Liver (tissue), 8 donors: ENCODE measurements at regions not wholly inside any gene's neighbourhood (a gene's known extent, or its start where the extent isn't known, plus 50 kb on each side); places are given as distances from the start of the nearest gene placed in this dataset.

ENCODE experiments used
- DNase-seq: peaks from one replicate; pipeline ENCODE4 v3.0.0-alpha.2; 2017; ENCODE audit warnings: low spot score
- H3K27ac ChIP-seq, 2 donors: one replicate each; pipeline ENCODE4 v1.7.0; 2013; ENCODE audit warnings: inconsistent platforms in 2 of 2, low read length in 2 of 2, control low read depth in 1 of 2, low read depth in 1 of 2, mild to moderate bottlenecking in 1 of 2
- H3K27me3 ChIP-seq, 4 donors: one replicate each; pipeline versions ENCODE4 v1.6.1 to v1.7.0; 2013; ENCODE audit warnings: low read length in 3 of 4, inconsistent platforms in 1 of 4, mild to moderate bottlenecking in 1 of 4, moderate library complexity in 1 of 4; ENCODE audit not compliant: control insufficient read depth in 4 of 4, insufficient read depth in 4 of 4
- H3K36me3 ChIP-seq, 4 donors: one replicate each; pipeline versions ENCODE4 v1.6.1 to v1.7.0; 2013; ENCODE audit warnings: low read length in 3 of 4, mild to moderate bottlenecking in 3 of 4, low read depth in 1 of 4, moderate library complexity in 1 of 4; ENCODE audit not compliant: control insufficient read depth in 4 of 4, insufficient read depth in 3 of 4
- H3K4me1 ChIP-seq, 4 donors: one replicate each; pipeline versions ENCODE4 v1.6.1 to v1.7.0; 2013; ENCODE audit warnings: low read length in 3 of 4, mild to moderate bottlenecking in 3 of 4, moderate library complexity in 1 of 4; ENCODE audit not compliant: control insufficient read depth in 4 of 4, insufficient read depth in 4 of 4
- H3K4me3 ChIP-seq, 3 donors: one replicate each; pipeline versions ENCODE4 v1.6.1 to v1.7.0; 2013; ENCODE audit warnings: low read length in 3 of 3, control low read depth in 1 of 3, low read depth in 1 of 3, mild to moderate bottlenecking in 1 of 3
- H3K9ac ChIP-seq, 2 donors: one replicate each; pipeline ENCODE4 v1.7.0; 2013; ENCODE audit warnings: low read length in 2 of 2, mild to moderate bottlenecking in 2 of 2, moderate library complexity in 2 of 2, control low read depth in 1 of 2, low read depth in 1 of 2
- H3K9me3 ChIP-seq, 4 donors: one replicate each; pipeline versions ENCODE4 v1.6.1 to v1.7.0; 2013; ENCODE audit warnings: low read length in 3 of 4; ENCODE audit not compliant: control insufficient read depth in 4 of 4
- ATF3 ChIP-seq: IDR thresholded peaks from 2 replicates; pipeline ENCODE4 v1.6.1; 2016; ENCODE audit warnings: antibody characterized with exemption
- CTCF ChIP-seq: fragments of 150-350 bp; IDR thresholded peaks from 2 replicates; pipeline ENCODE4 v1.5.1; 2017; ENCODE audit warnings: improper control_type of control experiment, low read depth, low read length; ENCODE audit not compliant: missing input control
- EGR1 ChIP-seq, 2 donors: IDR thresholded peaks; 2 replicates each; pipeline ENCODE4 v1.6.1; 2016 to 2018; ENCODE audit warnings: antibody characterized with exemption in 2 of 2, low read depth in 2 of 2
- FOXA1 ChIP-seq: IDR thresholded peaks from 2 replicates; pipeline ENCODE4 v1.6.1; 2016; ENCODE audit warnings: antibody characterized with exemption
- FOXA2 ChIP-seq: IDR thresholded peaks from 2 replicates; pipeline ENCODE4 v1.6.1; 2016; ENCODE audit warnings: antibody characterized with exemption
- GABPA ChIP-seq, 2 donors: IDR thresholded peaks in 1 of 2; conservative IDR thresholded peaks in 1 of 2; 2 replicates each; pipeline ENCODE4 v1.6.1; 2016; ENCODE audit warnings: antibody characterized with exemption in 2 of 2, mild to moderate bottlenecking in 1 of 2, moderate library complexity in 1 of 2
- HNF4A ChIP-seq, 2 donors: conservative IDR thresholded peaks; 2 replicates each; pipeline ENCODE4 v1.6.1; 2016; ENCODE audit warnings: antibody characterized with exemption in 2 of 2, mild to moderate bottlenecking in 2 of 2
- HNF4G ChIP-seq: IDR thresholded peaks from 2 replicates; pipeline ENCODE4 v1.6.1; 2016; ENCODE audit warnings: antibody characterized with exemption
- MAX ChIP-seq: IDR thresholded peaks from 2 replicates; pipeline ENCODE4 v1.6.1; 2016; ENCODE audit warnings: antibody characterized with exemption
- NR2F2 ChIP-seq: IDR thresholded peaks from 2 replicates; pipeline ENCODE4 v1.6.1; 2016; ENCODE audit warnings: antibody characterized with exemption
- RAD21 ChIP-seq, 2 donors: IDR thresholded peaks; 2 replicates each; pipeline ENCODE4 v1.6.1; 2016; ENCODE audit warnings: antibody characterized with exemption in 2 of 2, mild to moderate bottlenecking in 2 of 2
- REST ChIP-seq: IDR thresholded peaks from 2 replicates; pipeline ENCODE4 v1.6.1; 2016; ENCODE audit warnings: antibody characterized with exemption, mild to moderate bottlenecking
- RXRA ChIP-seq, 2 donors: IDR thresholded peaks; 2 replicates each; pipeline ENCODE4 v1.6.1; 2017 to 2018; ENCODE audit warnings: antibody characterized with exemption in 2 of 2, mild to moderate bottlenecking in 1 of 2
- SP1 ChIP-seq: IDR thresholded peaks from 2 replicates; pipeline ENCODE4 v1.6.1; 2018; ENCODE audit warnings: antibody characterized with exemption, mild to moderate bottlenecking
- TAF1 ChIP-seq: conservative IDR thresholded peaks from 2 replicates; pipeline ENCODE4 v1.6.1; 2016; ENCODE audit warnings: antibody characterized with exemption, mild to moderate bottlenecking
- YY1 ChIP-seq: IDR thresholded peaks from 2 replicates; pipeline ENCODE4 v1.6.1; 2016; ENCODE audit warnings: antibody characterized with exemption, mild to moderate bottlenecking
- ZBTB33 ChIP-seq: IDR thresholded peaks from 2 replicates; pipeline ENCODE4 v1.6.1; 2016; ENCODE audit warnings: antibody characterized with exemption
- WGBS: extraction: QIAGEN DNeasy Blood & Tissue Kit; methylation state at CpG from one replicate; pipeline ENCODE4 v1.1.7; 2013; 5-methylcytosine and 5-hydroxymethylcytosine counted together
- donor health status: healthy.
- donor health status: healthy.
- donor health status: healthy.
- donor health status: healthy.
- donor health status: healthy.

- 55% methylated on average over 5 of the region's 5 CpGs for WGBS
- Histone ChIP-seq H3K27ac (no peak overlapping the region), H3K9ac (no peak overlapping the region), H3K9me3 (no peaks in the 10 kb centered on the region), H3K4me1 (no peaks in the 10 kb centered on the region), H3K36me3 (no peaks in the 10 kb centered on the region), H3K4me3 (no peak overlapping the region), H3K27me3 (peaks cover 0 to 8% (median under 1%) of the 10 kb centered on the region in 4 donors)
- no peak for DNase-seq
- TF ChIP-seq HNF4G: no peak
- TF ChIP-seq FOXA1: no peak
- no peak for TF ChIP-seq HNF4A (conservative IDR thresholded peaks at IDR 0.05)
- TF ChIP-seq TAF1: no peak
- no peak for TF ChIP-seq REST
- no peak for TF ChIP-seq FOXA2
- no peak for TF ChIP-seq SP1
- TF ChIP-seq RXRA (IDR thresholded peaks at IDR 0.05): no peak
- no peak for TF ChIP-seq GABPA (IDR thresholded peaks at IDR 0.05 in 1 of 2, conservative IDR thresholded peaks at IDR 0.05 in 1 of 2)
- no peak for TF ChIP-seq RAD21 (IDR thresholded peaks at IDR 0.05)
- TF ChIP-seq YY1: no peak
- TF ChIP-seq ZBTB33: no peak
These were observed 1005.0 kb downstream of the TBC1D22A start for GRCh38 chr22:47767403-47767802.

- Histone ChIP-seq H3K9ac (no peak overlapping the region), H3K36me3 (no peaks in the 10 kb centered on the region), H3K27ac (no peak overlapping the region), H3K4me3 (no peak overlapping the region), H3K4me1 (no peaks in the 10 kb centered on the region), H3K9me3 (no peaks in the 10 kb centered on the region), H3K27me3 (peaks cover 0 to 8% (median under 1%) of the 10 kb centered on the region in 4 donors)
- TF ChIP-seq RAD21 (IDR thresholded peaks at IDR 0.05) (no peak), NR2F2 (no peak), GABPA (IDR thresholded peaks at IDR 0.05 in 1 of 2, conservative IDR thresholded peaks at IDR 0.05 in 1 of 2) (no peak), TAF1 (no peak), ZBTB33 (no peak), FOXA1 (no peak), EGR1 (IDR thresholded peaks at IDR 0.05; ENCODE audit: low read depth in 2 of 2) (no peak), RXRA (IDR thresholded peaks at IDR 0.05) (no peak), SP1 (no peak), MAX (no peak), CTCF (no peak), HNF4A (conservative IDR thresholded peaks at IDR 0.05) (no peak), ATF3 (no peak)
- 67% methylated on average over 6 of the region's 6 CpGs for WGBS
- no peak for DNase-seq
These were observed 1003.3 kb downstream of the TBC1D22A start for GRCh38 chr22:47765757-47766156.
